ENCODE measurements at regions not wholly inside any gene's neighbourhood (a gene's known extent, or its start where the extent isn't known, plus 50 kb on each side); places are given as distances from the start of the nearest gene placed in this dataset.

DNA sequence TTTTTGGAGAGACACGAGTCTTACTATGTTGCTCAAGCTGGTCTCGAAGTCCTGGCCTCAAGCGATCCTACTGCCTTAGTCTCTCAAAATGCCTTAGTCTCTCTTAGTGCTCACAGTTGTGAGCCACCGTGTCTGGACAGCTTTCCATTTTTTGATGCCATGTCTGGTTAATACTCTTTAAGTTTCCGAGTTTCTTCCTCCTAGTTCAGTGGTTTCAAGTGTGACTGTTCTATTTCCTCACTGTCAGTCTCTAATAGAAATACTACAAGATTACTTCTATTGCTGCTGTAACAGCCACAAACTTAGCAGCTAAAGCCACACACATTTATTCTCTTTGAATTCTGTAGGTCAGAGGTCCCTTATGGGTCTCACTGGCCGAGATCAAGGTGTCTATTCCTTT is 125.1 kb upstream of the MGAT5 start:
- Histone ChIP-seq H3K4me2 (ENCODE audit: low read length) (no peak overlapping the region), H3K4me3 (ENCODE audit: low read depth, low read length, poor library complexity, severe bottlenecking) (no peak overlapping the region), H3K36me3 (ENCODE audit: insufficient read depth, low read length) (peaks cover 48% of the 10 kb centered on the region), H4K20me1 (ENCODE audit: insufficient read depth, low read length) (peaks cover 32% of the 10 kb centered on the region), H3K4me1 (ENCODE audit: insufficient read depth, low read length, poor library complexity, severe bottlenecking) (peaks cover 22% of the 10 kb centered on the region), H2AFZ (ENCODE audit: low read length) (no peak overlapping the region), H3K79me2 (ENCODE audit: insufficient read depth, low read depth, low read length) (peaks cover 70% of the 10 kb centered on the region), H3K9me2 (ENCODE audit: insufficient read depth, low read length) (no peaks in the 10 kb centered on the region), H3K27ac (ENCODE audit: low read depth, low read length, poor library complexity, severe bottlenecking) (no peak overlapping the region), H3K9me3 (ENCODE audit: low read length) (peaks cover 8% of the 10 kb centered on the region; the same call in 1 of the 2 replicates)
- POLR2A ChIA-PET = interaction anchor here (0.7 to 1.2 kb wide), 5 partner anchors 9 to 282 kb away, joined by 3 to 5 read pairs (median 4); no protein-coding TSS in a partner anchor
- TF ChIP-seq, protein P1, sequence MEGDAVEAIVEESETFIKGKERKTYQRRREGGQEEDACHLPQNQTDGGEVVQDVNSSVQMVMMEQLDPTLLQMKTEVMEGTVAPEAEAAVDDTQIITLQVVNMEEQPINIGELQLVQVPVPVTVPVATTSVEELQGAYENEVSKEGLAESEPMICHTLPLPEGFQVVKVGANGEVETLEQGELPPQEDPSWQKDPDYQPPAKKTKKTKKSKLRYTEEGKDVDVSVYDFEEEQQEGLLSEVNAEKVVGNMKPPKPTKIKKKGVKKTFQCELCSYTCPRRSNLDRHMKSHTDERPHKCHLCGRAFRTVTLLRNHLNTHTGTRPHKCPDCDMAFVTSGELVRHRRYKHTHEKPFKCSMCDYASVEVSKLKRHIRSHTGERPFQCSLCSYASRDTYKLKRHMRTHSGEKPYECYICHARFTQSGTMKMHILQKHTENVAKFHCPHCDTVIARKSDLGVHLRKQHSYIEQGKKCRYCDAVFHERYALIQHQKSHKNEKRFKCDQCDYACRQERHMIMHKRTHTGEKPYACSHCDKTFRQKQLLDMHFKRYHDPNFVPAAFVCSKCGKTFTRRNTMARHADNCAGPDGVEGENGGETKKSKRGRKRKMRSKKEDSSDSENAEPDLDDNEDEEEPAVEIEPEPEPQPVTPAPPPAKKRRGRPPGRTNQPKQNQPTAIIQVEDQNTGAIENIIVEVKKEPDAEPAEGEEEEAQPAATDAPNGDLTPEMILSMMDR (conservative IDR thresholded peaks at IDR 0.05; ENCODE audit: low read length) = no peak
- TF ChIP-seq EZH2phosphoT487 (IDR thresholded peaks at IDR 0.05; ENCODE audit: borderline replicate concordance, low read depth, low read length) = no peak
- CTCF ChIA-PET (ENCODE audit: unreplicated experiment) = interaction anchor here (0.6 kb wide), 1 partner anchor 244 kb away, joined by 3 read pairs; no protein-coding TSS in a partner anchor
- intact Hi-C loops (cut with micrococcal nuclease; ENCODE audit: unreplicated experiment) = no loop called here
- no peak for DNase-seq (ENCODE audit: low spot score)
- no TSS peak for BruUV-seq (replicated peaks)

DNA sequence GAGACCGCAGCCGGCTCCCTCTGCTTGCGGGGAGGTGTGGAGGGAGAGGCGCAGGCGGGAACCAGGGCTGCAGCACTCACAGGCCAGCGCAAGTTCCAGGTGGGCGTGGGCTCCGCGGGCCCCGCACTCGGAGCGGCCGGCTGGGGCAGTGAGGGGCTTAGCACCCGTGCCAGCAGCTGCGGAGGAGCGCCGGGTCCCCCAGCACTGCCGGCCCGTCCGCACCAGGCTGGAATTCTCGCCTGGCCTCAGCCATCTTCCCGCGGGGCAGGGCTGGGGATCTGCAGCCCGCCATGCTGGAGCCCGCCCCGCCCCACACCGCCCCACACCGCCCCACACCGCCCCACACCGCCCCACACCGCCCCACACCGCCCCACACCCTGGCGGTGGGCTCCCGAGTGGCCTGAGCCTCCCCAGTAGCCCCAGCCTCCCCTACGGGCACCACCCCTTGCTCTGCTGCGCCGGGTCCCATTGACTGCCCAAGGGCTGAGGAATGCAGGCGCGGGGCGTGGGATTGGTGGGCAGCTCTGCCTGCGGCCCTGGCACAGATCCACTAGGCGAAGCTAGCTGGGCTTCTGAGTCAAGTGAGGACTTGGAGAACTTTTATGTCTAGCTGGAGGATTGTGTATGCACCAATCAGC is 123.9 kb upstream of the MGAT5 start:
- no peak overlapping the region for H3K4me2 ChIP-seq (ENCODE audit: low read length)
- BruUV-seq (replicated peaks) = no TSS peak
- TF ChIP-seq, protein P1 (conservative IDR thresholded peaks at IDR 0.05; ENCODE audit: low read length) = no peak
- no peak for TF ChIP-seq EZH2phosphoT487 (IDR thresholded peaks at IDR 0.05; ENCODE audit: borderline replicate concordance, low read depth, low read length)
- POLR2A ChIA-PET = interaction anchor here (0.6 to 1.2 kb wide), 4 partner anchors 14 to 113 kb away, joined by 3 to 4 read pairs (median 3); no protein-coding TSS in a partner anchor
- no peak overlapping the region for H3K4me3 ChIP-seq (ENCODE audit: low read depth, low read length, poor library complexity, severe bottlenecking)
- H3K27ac ChIP-seq (ENCODE audit: low read depth, low read length, poor library complexity, severe bottlenecking) = no peak overlapping the region
- intact Hi-C loops (cut with micrococcal nuclease; ENCODE audit: unreplicated experiment) = no loop called here
- H4K20me1 ChIP-seq (ENCODE audit: insufficient read depth, low read length) = peaks cover 26% of the 10 kb centered on the region
- H3K9me3 ChIP-seq (ENCODE audit: low read length) = peaks cover 8% of the 10 kb centered on the region; the same call in 1 of the 2 replicates
- H3K4me1 ChIP-seq (ENCODE audit: insufficient read depth, low read length, poor library complexity, severe bottlenecking) = peaks cover 13% of the 10 kb centered on the region
- peaks cover 47% of the 10 kb centered on the region for H3K36me3 ChIP-seq (ENCODE audit: insufficient read depth, low read length)
- no peak for DNase-seq (ENCODE audit: low spot score)
- no peaks in the 10 kb centered on the region for H3K9me2 ChIP-seq (ENCODE audit: insufficient read depth, low read length)
- CTCF ChIA-PET (ENCODE audit: unreplicated experiment) = interaction anchor here (0.5 kb wide), 1 partner anchor 28 kb away, joined by 3 read pairs; no protein-coding TSS in a partner anchor
- peaks cover 65% of the 10 kb centered on the region for H3K79me2 ChIP-seq (ENCODE audit: insufficient read depth, low read depth, low read length)
- H2AFZ ChIP-seq (ENCODE audit: low read length) = no peak overlapping the region
